Activated T-helper 2 cell treated with anti-CD3 and anti-CD28 coated beads, Interferon-gamma antibody, Interleukin-2, Interleukin-4, amounts not matched to agents 10 μg/mL and 5 μg/mL and 100 μg/mL, durations not matched to agents 14 hours and 24 hours and 36 hours (primary cell): ENCODE measurements at regions not wholly inside any gene's neighbourhood (a gene's known extent, or its start where the extent isn't known, plus 50 kb on each side); places are given as distances from the start of the nearest gene placed in this dataset.

ENCODE experiments used
- DNase-seq: peaks from one replicate; pipeline ENCODE4 v3.0.0; 2021; ENCODE audit warnings: low spot score
- H3K27ac Mint-ChIP-seq: one replicate; pipeline ENCODE4 v1.8.0; 2021; ENCODE audit warnings: mixed read lengths
- H3K27me3 Mint-ChIP-seq: one replicate; pipeline ENCODE4 v1.8.0; 2021; ENCODE audit warnings: low read depth, mixed read lengths
- H3K36me3 Mint-ChIP-seq: one replicate; pipeline ENCODE4 v1.8.0; 2021; ENCODE audit warnings: low read depth, mixed read lengths
- H3K4me1 Mint-ChIP-seq: one replicate; pipeline ENCODE4 v1.8.0; 2021; ENCODE audit warnings: low read depth, mixed read lengths
- H3K4me3 Mint-ChIP-seq: one replicate; pipeline ENCODE4 v1.8.0; 2021; ENCODE audit warnings: low read depth, mild to moderate bottlenecking, moderate library complexity, mixed read lengths
- H3K9me3 Mint-ChIP-seq: one replicate; pipeline ENCODE4 v1.8.0; 2021; ENCODE audit warnings: mixed read lengths
- intact Hi-C: fragments of 100-400 bp; cut with micrococcal nuclease; formaldehyde crosslinking; loops from one replicate; pipeline ENCODE4 v1.15.1; 2023

DNA sequence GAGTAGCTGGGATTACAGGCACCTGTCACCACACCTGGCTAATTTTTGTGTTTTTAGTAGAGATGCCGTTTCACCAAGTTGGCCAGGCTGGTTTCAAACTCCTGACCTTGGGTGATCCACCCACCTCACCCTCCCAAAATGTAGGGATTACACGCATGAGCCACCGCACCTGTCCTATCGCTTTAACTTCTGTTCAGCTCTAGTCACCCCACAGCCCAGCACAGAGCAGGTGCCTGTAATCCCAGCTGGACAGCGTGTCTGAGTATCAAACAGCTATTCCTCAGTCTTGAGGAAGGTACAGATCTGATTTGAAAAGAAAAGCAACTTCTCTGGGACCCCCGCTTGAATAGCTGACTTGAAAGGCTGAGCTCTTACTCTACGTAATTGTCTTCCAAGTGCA, 149.1 kb downstream of the CTTN start:
- Mint-ChIP-seq H3K36me3 (no peaks in the 10 kb centered on the region), H3K4me3 (no peak overlapping the region), H3K9me3 (no peaks in the 10 kb centered on the region), H3K27ac (no peak overlapping the region), H3K4me1 (no peaks in the 10 kb centered on the region), H3K27me3 (no peaks in the 10 kb centered on the region)
- DNase-seq = no peak
- intact Hi-C loops = no loop called here

DNA sequence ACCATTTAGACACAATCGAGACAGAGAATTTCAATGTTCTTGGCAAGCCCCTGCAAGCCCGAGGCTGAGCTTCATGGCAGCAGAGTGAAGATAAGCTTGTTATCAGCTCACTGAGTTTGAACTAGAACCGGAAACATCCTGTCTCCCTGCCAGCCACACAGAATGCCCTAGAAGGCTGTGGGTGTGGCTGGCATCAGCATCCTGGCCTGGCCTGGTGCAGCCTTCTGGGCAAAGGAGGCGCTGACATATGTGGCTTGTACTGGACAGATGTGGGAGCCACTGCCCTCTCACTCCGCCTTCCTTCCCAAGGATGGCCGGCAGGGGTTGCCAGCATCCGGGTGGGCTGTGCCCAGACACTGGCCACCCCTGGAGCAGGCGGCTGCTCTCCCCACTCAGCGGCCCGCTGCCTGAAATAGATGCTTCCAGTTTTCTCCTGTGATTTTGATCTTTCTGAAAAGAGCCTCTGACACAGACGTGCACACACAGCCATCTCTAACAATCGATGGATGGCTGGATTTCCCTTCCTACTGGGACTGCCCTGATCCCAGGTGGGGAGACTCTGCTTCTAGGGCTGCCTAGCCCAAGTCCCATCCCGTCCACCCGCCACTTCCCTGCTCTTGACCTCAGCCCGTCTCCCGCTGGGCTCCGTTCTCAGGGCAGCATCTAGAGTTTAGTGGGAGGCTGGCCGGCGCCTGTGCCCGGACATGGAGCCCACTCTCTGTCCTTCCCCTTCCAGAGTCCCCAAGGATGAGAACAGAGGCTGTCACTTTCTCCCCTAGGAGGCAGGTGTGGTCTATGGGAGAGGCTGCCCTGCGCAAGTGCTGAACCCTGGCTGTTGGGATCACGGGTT, 149.7 kb downstream of the CTTN start:
- Mint-ChIP-seq H3K9me3 (no peaks in the 10 kb centered on the region), H3K36me3 (no peaks in the 10 kb centered on the region), H3K4me3 (no peak overlapping the region), H3K4me1 (no peaks in the 10 kb centered on the region), H3K27me3 (no peaks in the 10 kb centered on the region), H3K27ac (no peak overlapping the region)
- no peak for DNase-seq
- intact Hi-C loops = no loop called here

DNA sequence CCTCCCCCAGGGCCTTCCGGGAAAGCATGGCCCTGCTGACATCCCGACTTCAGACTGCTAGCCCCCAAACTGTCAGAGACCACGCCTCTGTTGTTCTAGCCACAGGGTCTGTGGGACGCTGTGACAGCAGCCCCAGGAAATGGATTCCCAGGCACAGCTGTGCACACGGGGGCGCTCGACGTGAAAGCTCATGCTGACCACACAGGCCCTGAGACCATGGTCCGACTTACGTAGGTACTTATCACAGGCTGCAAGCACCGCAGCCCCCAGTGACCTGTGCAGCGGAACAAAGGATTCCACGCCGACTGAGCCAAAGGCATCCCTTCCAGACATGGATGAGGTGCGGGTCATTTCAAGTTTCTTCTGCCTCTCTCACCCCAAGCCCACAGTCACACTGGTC, 150.6 kb downstream of the CTTN start:
- intact Hi-C loops = no loop called here
- Mint-ChIP-seq H3K36me3 (no peaks in the 10 kb centered on the region), H3K27me3 (no peaks in the 10 kb centered on the region), H3K4me1 (no peaks in the 10 kb centered on the region), H3K27ac (no peak overlapping the region), H3K9me3 (no peaks in the 10 kb centered on the region), H3K4me3 (no peak overlapping the region)
- no peak for DNase-seq

DNA sequence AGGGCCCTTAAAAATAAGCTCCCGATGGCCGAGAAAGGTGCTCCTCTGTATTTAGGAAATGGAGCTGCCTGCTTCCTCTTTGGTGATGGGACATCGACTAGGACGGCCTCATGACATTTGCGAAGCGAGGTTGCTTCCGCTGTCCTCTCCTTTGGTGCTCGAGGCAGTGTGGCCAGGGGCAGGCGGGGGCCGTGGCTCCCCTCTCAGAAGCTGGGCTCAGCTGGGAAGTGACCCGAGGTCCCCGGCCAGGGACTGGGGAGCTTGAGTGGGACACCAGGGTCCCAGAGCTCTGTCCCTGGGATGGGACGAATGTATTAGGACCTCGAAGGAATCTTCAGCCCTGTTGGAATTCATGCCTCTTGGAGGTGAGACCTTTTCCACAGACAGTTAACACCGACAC, 151.1 kb downstream of the CTTN start:
- DNase-seq = no peak
- Mint-ChIP-seq H3K27me3 (no peaks in the 10 kb centered on the region), H3K36me3 (no peaks in the 10 kb centered on the region), H3K9me3 (no peaks in the 10 kb centered on the region), H3K4me1 (no peaks in the 10 kb centered on the region), H3K4me3 (no peak overlapping the region), H3K27ac (no peak overlapping the region)
- intact Hi-C loops = no loop called here

DNA sequence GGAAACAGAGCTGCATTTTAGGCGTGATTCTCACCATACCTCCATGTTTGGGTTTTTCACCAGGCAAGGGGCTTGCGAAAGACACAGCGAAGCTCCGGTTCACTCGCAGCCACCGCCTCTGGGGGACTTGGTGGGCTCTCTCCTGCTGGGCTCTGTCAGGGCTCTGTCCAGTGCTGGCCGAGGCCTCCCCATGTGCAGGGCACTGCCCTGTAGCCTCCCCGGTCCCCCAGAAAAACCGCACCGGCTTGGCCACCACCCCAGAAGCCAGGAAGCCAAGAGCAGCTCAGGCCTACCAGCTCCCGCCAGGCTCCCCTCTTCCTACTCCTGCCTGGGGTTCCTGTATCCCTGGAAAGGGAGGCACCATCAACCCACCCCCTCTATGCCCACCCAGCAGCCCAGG, 151.5 kb downstream of the CTTN start:
- intact Hi-C loops = no loop called here
- Mint-ChIP-seq H3K4me1 (no peaks in the 10 kb centered on the region), H3K4me3 (no peak overlapping the region), H3K27ac (no peak overlapping the region), H3K36me3 (no peaks in the 10 kb centered on the region), H3K9me3 (no peaks in the 10 kb centered on the region), H3K27me3 (no peaks in the 10 kb centered on the region)
- DNase-seq = no peak

DNA sequence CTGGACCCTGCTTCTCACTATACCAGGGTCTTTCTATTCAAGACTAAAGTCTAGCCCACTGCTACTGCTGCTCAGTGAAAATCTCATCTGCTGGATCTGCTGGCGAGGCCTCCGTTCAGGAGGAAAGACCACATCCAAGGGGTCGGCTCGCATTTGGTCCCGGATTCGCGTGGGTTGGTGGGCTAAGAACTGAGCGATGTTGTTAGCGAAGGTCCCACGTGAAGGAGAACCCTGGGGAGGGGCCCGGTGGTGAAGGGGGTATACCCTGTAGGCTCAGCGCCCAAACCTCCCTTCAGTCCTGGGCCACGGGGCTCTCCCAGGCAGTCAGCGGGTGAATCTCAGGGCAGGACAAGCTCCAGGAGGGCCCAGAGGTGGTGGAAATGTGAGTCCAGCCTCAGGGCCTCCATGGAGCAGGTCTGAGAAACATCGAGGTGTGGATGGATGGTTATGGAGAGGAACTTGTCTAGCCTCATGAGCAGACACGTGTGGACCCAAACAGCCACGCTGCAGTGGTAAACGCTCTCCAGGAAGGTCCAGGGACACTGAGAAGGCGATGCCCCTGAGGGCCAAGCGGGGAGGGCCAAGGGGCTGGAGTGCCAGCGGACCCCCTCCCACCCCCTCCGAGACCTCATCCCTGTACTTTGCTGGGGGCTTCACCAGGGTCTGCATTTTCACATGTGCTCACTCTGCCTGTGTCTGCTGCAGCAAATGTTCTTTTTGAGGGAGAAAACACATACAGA, 152.3 kb downstream of the CTTN start:
- H3K27me3 Mint-ChIP-seq = no peaks in the 10 kb centered on the region
- H3K36me3 Mint-ChIP-seq = no peaks in the 10 kb centered on the region
- H3K4me3 Mint-ChIP-seq = no peak overlapping the region
- no peak for DNase-seq
- no peak overlapping the region for H3K27ac Mint-ChIP-seq
- intact Hi-C loops = no loop called here
- H3K4me1 Mint-ChIP-seq = no peaks in the 10 kb centered on the region
- H3K9me3 Mint-ChIP-seq = no peaks in the 10 kb centered on the region

DNA sequence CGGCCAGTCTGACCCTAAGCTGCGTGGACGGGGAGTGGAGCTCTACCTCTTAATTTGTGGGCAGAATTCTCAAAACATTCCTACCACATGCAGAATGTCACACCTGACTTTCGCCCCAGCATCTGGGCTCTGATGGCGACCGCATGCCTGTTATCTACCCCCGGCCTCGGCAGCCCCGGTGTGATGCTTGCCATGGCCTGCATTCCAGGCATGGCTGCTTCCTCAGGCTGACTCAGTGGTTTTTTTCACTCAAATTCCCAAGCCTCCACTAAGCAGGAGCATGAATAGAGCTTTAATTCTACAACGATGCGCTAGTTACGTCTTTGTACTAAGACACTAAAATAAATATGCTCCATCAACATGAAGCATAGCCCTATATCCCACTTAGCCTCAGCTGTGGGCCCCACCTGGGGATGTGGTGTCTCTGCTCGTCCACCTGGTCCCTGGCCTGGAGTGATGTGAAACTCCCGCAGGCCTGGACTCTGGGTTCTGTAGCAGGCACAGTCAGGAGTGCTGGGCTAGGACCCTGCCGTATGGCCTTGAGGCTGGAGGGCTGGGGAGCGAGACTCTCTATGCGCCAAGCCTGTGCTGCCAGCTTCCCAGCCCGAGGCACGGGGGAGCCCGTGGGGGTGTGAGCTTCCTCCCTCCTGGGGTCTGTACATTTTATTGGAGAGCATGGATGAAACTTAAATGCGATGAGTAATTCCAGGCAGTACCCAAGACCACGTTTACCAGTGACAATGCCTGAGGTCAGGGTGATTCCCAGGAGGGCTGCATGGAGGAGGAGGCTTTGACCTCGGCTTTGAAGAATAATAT, 153.2 kb downstream of the CTTN start:
- H3K4me3 Mint-ChIP-seq = no peak overlapping the region
- no peaks in the 10 kb centered on the region for H3K4me1 Mint-ChIP-seq
- no peaks in the 10 kb centered on the region for H3K27me3 Mint-ChIP-seq
- H3K36me3 Mint-ChIP-seq = no peaks in the 10 kb centered on the region
- H3K9me3 Mint-ChIP-seq = no peaks in the 10 kb centered on the region
- H3K27ac Mint-ChIP-seq = no peak overlapping the region
- intact Hi-C loops = no loop called here
- no peak for DNase-seq

DNA sequence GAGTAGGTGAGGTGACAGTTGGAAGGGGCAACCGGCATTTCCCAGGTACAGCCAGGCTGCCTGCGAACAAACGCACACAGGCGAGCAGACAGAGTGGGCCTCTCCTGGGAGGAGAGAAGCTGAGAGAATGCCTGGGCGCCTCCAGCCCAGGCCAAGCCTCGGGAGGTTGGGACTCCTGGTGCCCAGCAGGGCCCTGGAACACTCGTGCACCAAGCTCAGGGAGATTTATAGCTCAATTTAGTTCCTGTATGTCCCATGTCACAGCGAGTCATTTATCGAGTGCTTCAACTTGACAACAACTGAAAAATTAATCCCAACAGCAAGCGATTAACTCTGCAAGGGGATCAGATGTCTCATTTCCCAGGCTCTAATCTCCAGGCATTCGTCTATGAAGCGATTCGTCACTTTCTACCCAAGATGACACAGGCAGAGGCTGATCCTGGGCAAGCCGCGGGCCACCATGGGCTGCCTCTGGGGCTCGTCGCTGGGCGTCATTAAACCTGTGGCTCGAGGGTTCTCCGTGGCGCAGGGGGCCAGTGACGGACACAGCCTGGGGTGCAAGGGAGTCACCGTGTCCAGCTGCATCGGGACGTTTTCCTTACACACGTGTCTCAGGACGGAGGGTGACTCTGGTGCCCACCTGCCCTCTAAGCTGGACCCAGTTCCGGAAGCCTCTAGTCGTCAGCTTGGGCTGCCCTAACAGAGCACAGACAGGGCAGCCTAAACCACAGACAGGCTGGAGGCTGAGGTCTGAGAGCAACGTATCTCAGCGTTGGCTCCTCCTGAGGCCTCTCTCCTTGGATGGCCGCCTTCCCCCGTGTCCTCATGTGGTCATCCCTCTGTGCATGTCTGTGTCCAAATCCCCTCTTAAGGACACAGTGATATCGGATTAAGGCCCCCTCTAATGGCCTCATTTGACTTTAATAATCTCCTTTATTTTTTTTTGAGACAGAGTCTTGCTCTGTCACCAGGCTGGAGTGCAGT, 154.1 kb downstream of the CTTN start:
- no peaks in the 10 kb centered on the region for H3K36me3 Mint-ChIP-seq
- no peaks in the 10 kb centered on the region for H3K9me3 Mint-ChIP-seq
- intact Hi-C loops = no loop called here
- DNase-seq = no peak
- H3K27me3 Mint-ChIP-seq = no peaks in the 10 kb centered on the region
- no peak overlapping the region for H3K27ac Mint-ChIP-seq
- H3K4me3 Mint-ChIP-seq = no peak overlapping the region
- no peaks in the 10 kb centered on the region for H3K4me1 Mint-ChIP-seq

DNA sequence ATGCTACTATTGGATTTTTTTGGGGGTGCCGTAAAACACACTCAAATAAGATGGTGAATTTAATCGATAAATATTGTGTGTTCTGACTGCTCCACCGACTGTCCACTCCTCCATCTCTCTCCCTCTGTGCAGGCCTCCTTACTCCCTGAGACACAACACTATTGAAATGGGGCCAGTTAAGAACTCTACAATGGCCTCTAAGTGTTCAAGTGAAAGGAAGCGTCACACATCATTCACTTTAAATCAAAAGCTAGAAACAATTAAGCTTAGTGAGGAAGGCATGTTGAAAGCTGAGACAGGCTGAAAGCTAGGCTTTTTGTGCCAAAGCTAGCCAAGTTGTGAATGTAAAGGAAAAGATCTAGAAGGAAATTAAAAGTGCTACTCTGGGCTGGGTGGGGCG, 156.7 kb downstream of the CTTN start:
- Mint-ChIP-seq H3K4me3 (no peak overlapping the region), H3K4me1 (no peaks in the 10 kb centered on the region), H3K9me3 (no peaks in the 10 kb centered on the region), H3K27me3 (no peaks in the 10 kb centered on the region), H3K36me3 (no peaks in the 10 kb centered on the region), H3K27ac (no peak overlapping the region)
- intact Hi-C loops = no loop called here
- DNase-seq = no peak

DNA sequence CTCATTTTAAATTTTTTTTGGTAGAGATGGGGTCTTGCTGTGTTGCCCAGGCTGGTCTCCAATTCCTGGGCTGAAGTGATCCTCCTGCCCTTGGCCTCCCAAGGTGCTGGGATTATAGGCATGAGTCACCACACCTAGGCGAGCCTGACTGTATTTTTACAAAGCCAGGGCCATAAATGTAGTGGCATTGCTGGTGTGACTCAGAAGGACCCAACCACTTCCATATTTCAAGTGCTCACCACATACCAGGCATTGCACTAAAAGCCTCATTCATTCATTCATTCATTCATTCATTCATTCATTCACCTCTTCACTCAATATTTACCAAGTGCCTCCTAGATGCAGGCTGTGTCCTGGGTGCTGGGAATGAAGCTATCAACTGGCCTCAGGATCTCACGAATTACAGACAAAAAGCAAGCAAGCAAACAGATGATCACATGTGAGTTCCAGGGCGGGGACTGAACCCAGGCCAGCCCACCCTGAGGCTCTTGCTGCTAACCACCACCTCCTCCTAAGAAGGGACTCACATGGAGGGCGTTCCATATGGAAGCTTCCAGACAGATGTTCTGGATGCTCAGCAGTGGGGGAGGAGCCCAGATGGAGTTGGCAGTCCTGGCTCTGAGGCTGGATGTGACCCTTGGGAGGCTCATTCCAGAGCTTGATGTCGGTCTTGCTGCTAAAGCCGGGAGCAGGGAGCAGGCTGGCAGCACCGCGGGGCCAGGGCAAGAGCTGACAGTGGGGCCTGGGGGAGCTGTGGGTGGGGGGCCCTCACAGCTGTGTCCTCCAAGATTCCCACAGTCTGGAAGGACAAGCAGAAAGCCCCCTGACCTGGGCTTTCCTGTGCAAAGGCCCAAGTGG, 158.8 kb downstream of the CTTN start:
- H3K4me1 Mint-ChIP-seq = no peaks in the 10 kb centered on the region
- no peaks in the 10 kb centered on the region for H3K36me3 Mint-ChIP-seq
- no peaks in the 10 kb centered on the region for H3K9me3 Mint-ChIP-seq
- no peak overlapping the region for H3K4me3 Mint-ChIP-seq
- H3K27ac Mint-ChIP-seq = no peak overlapping the region
- DNase-seq = no peak
- no peaks in the 10 kb centered on the region for H3K27me3 Mint-ChIP-seq
- intact Hi-C loops = no loop called here

DNA sequence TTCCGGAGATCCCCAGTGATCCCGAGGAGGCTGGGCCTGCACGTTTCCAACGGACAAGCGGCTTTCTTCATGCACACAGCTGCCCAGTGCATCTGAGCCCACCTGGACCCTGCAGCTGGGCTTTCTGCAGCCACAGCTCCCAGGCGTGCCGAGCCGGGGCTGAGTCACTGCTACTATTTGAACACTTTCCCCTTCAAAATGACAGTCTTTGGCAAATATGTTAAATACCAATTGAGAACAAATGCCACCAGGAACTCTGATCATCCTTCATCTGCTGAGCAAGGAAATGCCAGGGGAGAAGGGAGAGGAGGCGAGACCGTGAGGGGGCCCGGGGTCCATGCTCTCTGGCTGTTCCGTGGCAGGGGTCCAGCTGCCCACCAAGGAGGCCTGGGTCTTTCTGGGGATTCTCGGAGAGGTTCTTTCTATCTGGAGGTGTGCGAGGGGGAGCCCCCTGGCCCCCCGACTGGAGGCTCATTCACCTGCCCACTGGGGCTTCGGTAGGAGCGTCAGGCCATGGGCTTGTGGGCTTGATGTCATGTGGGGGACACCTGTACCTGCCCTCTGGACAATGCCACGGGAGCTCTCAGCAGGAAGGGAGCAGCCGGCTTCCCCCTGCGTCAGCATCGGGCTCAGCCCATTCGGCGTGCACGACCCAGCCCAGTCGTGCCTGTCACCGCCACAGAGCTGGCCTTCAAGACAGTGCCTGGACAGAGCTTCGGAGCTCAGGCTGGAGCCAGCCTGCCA, 159.6 kb downstream of the CTTN start:
- intact Hi-C loops = no loop called here
- Mint-ChIP-seq H3K9me3 (no peaks in the 10 kb centered on the region), H3K27ac (no peak overlapping the region), H3K27me3 (no peaks in the 10 kb centered on the region), H3K36me3 (no peaks in the 10 kb centered on the region), H3K4me3 (no peak overlapping the region), H3K4me1 (no peaks in the 10 kb centered on the region)
- no peak for DNase-seq
